ENCODE measurements at regions not wholly inside any gene's neighbourhood (a gene's known extent, or its start where the extent isn't known, plus 50 kb on each side); places are given as distances from the start of the nearest gene placed in this dataset.

- no peak for TF ChIP-seq CTCF (conservative IDR thresholded peaks at IDR 0.05)
- no peak for TF ChIP-seq EZH2 (IDR thresholded peaks at IDR 0.05; ENCODE audit: low read depth)
Observed at GRCh38 chr20:47868236-47868635, 83.0 kb upstream of the SULF2 start.
